ENCODE measurements at regions not wholly inside any gene's neighbourhood (a gene's known extent, or its start where the extent isn't known, plus 50 kb on each side); places are given as distances from the start of the nearest gene placed in this dataset.

DNA sequence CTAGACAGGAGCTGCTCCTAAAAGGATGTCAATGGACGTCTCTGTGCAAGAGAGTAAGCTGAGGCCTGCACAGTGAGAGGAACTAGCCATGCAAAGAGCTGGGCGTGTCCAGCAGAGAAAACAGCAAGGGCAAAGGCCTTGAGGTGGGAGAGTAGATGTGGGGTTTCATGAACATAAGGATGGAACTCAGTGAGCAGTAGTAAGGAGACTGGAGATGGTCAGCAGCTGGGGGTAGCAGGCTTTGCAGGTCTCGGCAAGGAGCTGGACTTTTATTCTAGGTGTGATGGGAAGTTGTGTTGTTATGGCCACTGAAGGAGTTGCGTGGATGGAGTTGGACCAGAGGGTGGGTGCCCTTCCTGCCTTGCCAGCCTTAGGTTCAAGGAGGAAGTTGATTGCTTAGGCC is 90.7 kb upstream of the SIRPA start:
- no TSS peak for BruUV-seq (replicated peaks)
- H3K4me1 Mint-ChIP-seq (ENCODE audit: low read depth, unreplicated experiment) = peaks cover 30% of the 10 kb centered on the region
- CTCF ChIA-PET = no interaction called here
- TF ChIP-seq, protein P1, sequence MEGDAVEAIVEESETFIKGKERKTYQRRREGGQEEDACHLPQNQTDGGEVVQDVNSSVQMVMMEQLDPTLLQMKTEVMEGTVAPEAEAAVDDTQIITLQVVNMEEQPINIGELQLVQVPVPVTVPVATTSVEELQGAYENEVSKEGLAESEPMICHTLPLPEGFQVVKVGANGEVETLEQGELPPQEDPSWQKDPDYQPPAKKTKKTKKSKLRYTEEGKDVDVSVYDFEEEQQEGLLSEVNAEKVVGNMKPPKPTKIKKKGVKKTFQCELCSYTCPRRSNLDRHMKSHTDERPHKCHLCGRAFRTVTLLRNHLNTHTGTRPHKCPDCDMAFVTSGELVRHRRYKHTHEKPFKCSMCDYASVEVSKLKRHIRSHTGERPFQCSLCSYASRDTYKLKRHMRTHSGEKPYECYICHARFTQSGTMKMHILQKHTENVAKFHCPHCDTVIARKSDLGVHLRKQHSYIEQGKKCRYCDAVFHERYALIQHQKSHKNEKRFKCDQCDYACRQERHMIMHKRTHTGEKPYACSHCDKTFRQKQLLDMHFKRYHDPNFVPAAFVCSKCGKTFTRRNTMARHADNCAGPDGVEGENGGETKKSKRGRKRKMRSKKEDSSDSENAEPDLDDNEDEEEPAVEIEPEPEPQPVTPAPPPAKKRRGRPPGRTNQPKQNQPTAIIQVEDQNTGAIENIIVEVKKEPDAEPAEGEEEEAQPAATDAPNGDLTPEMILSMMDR (IDR thresholded peaks at IDR 0.05; ENCODE audit: unreplicated experiment) = no peak
- no peak overlapping the region for H3K4me3 Mint-ChIP-seq (ENCODE audit: low read depth, unreplicated experiment)
- H3K36me3 Mint-ChIP-seq (ENCODE audit: insufficient read depth, unreplicated experiment) = no peaks in the 10 kb centered on the region
- intact Hi-C loops (cut with micrococcal nuclease; ENCODE audit: unreplicated experiment) = loop anchor here (5.0 kb wide), 1 partner anchor 93 kb away; the partner anchor contains the start of gene SIRPA
- no peak overlapping the region for H3K27ac Mint-ChIP-seq (ENCODE audit: unreplicated experiment)
- no peaks in the 10 kb centered on the region for H3K27me3 Mint-ChIP-seq (ENCODE audit: unreplicated experiment)
- no peaks in the 10 kb centered on the region for H3K9me3 Mint-ChIP-seq (ENCODE audit: low read depth, unreplicated experiment)
- DNase-seq = no peak

DNA sequence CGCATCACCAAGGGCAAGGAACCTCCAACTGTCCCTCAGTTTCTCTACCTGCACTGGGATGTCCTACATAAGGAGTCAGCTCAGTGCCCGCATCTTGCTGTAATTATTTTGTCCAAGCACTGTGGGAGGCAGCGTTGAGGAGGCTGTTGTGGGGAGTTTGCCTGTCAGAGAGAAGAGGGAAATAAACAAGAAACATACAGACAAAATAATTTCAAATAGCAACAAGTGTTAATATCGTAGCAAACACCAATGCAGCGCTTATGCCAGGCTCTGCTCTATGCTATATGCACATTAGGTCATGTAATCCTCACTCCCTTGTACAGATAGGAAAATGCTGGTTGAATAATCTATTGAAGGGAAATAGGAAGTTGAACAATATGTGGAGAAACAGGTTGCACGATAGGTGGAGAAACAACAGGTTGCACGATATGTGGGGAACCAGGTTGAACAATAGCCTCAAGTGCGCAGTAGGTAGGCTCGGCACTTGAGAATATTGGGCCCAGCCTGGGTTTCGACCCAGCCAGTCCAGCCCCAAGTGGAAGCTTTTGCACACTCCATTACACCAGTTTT is 91.2 kb upstream of the SIRPA start:
- TF ChIP-seq, protein P1 (IDR thresholded peaks at IDR 0.05; ENCODE audit: unreplicated experiment) = no peak
- peak overlapping the region; percentile 75 for H3K4me3 Mint-ChIP-seq (ENCODE audit: low read depth, unreplicated experiment)
- CTCF ChIA-PET = no interaction called here
- H3K4me1 Mint-ChIP-seq (ENCODE audit: low read depth, unreplicated experiment) = peaks cover 25% of the 10 kb centered on the region
- no peak for DNase-seq
- no peaks in the 10 kb centered on the region for H3K9me3 Mint-ChIP-seq (ENCODE audit: low read depth, unreplicated experiment)
- intact Hi-C loops (cut with micrococcal nuclease; ENCODE audit: unreplicated experiment) = loop anchor here (5.0 kb wide), 1 partner anchor 93 kb away; the partner anchor contains the start of gene SIRPA
- no peaks in the 10 kb centered on the region for H3K36me3 Mint-ChIP-seq (ENCODE audit: insufficient read depth, unreplicated experiment)
- no peaks in the 10 kb centered on the region for H3K27me3 Mint-ChIP-seq (ENCODE audit: unreplicated experiment)
- H3K27ac Mint-ChIP-seq (ENCODE audit: unreplicated experiment) = no peak overlapping the region
- no TSS peak for BruUV-seq (replicated peaks)

DNA sequence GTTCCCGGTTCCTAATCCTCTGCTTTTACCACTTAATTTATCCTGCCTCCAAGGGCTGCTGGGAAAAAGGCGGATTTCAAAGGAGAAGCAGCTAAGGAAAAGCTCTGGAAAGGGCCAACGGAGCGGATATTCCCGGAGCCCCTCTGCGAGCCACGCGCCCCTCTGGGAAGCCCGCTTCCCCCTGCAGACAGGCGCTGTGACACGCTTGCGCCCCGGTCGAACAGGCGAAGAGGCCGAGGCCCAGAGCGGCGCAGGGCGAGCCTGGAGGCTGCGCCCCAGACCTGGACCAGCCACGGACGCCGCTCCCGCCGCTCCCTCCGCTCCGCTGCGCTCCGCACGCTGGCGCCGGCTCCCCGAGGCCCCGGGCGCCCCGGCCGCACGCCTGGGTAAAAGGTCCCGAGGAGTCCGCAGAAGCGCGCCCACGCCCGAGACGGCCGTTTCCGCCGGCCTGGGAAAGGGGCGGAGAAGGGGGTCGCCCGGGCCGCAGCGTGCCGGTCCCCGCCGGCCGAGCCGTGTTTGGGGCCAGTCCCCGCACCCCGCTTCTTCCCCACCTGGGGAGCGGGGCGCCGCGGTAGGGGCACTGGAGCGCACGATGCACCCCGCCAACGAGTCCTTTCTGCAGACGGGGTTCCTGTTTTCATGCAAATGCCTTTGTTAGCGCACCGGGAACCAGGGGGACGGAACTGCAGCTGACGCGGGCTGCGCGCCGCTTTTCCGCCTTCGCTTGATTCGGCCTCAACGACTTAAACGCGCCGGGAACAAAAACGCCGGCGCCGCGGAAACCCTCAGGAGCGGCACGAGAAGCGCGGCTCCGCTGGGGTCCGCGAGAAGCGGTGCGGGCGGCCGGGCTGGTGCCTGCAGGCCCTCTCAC is 91.9 kb upstream of the SIRPA start:
- intact Hi-C loops (cut with micrococcal nuclease; ENCODE audit: unreplicated experiment) = loop anchor here (5.0 kb wide), 1 partner anchor 94 kb away; the partner anchor contains the start of gene SIRPA

DNA sequence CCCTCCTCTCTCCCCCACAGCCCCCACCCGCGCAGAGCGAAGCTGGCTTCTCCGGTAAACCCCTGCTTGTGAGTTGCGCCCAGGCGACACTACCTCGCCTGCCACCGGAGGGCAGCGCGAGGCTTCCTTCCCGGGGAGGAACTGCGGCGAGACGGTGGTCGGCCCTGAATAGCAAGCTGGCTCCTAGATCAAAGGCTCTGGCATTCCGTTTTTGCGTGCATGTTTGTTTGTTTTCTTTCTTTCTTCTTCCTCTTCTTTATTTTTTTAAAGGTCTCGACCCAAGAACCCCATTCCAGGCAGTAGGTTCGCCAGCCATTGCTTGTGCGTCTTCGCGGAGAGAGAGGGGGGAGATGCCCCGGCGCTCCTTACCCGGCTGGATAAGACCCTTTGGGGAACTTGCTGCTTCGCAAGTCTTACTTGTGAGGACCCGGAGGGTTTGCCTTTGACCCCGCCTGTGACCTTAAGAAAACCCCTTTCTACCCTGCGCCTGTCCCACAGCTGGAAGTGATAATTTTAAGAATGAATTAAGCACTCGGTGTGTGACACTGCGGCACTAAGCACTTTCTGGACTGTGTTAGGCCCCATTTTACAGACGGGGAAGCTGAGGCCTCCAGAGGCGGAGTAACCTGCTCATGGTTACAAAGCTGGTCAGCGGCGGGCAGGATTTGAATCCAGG is 92.7 kb upstream of the SIRPA start:
- Mint-ChIP-seq H3K4me3 (ENCODE audit: low read depth, unreplicated experiment) (peak overlapping the region; percentile 75), H3K27me3 (ENCODE audit: unreplicated experiment) (no peaks in the 10 kb centered on the region), H3K36me3 (ENCODE audit: insufficient read depth, unreplicated experiment) (no peaks in the 10 kb centered on the region), H3K4me1 (ENCODE audit: low read depth, unreplicated experiment) (peaks cover 38% of the 10 kb centered on the region), H3K9me3 (ENCODE audit: low read depth, unreplicated experiment) (no peaks in the 10 kb centered on the region), H3K27ac (ENCODE audit: unreplicated experiment) (no peak overlapping the region)
- CTCF ChIA-PET = interaction anchor here (0.7 to 1.9 kb wide), 8 partner anchors 9 to 141 kb away, joined by 3 to 6 read pairs (median 3); no protein-coding TSS in a partner anchor
- peak; percentile 63 for DNase-seq
- no TSS peak for BruUV-seq (replicated peaks)
- intact Hi-C loops (cut with micrococcal nuclease; ENCODE audit: unreplicated experiment) = loop anchor here (5.0 kb wide), 1 partner anchor 95 kb away; the partner anchor contains the start of gene SIRPA
- TF ChIP-seq, protein P1 (IDR thresholded peaks at IDR 0.05; ENCODE audit: unreplicated experiment) = no peak

More for the DNA sequence above, 91.9 kb upstream of the SIRPA start:
- peak overlapping the region; percentile 75 for H3K4me3 Mint-ChIP-seq (ENCODE audit: low read depth, unreplicated experiment)
- H3K27ac Mint-ChIP-seq (ENCODE audit: unreplicated experiment) = no peak overlapping the region
- no TSS peak for BruUV-seq (replicated peaks)
- TF ChIP-seq, protein P1 (IDR thresholded peaks at IDR 0.05; ENCODE audit: unreplicated experiment) = no peak
- H3K4me1 Mint-ChIP-seq (ENCODE audit: low read depth, unreplicated experiment) = peaks cover 33% of the 10 kb centered on the region
- DNase-seq = no peak
- H3K27me3 Mint-ChIP-seq (ENCODE audit: unreplicated experiment) = no peaks in the 10 kb centered on the region
- H3K36me3 Mint-ChIP-seq (ENCODE audit: insufficient read depth, unreplicated experiment) = no peaks in the 10 kb centered on the region
- H3K9me3 Mint-ChIP-seq (ENCODE audit: low read depth, unreplicated experiment) = no peaks in the 10 kb centered on the region
- CTCF ChIA-PET = interaction anchor here (1.1 to 1.9 kb wide), 3 partner anchors 25 to 93 kb away, joined by 3 to 6 read pairs (median 4); no protein-coding TSS in a partner anchor
